NCI-H345 treated with DMSO at 0.1 percent for 48 hours (cell line): ENCODE measurements at regions not wholly inside any gene's neighbourhood (a gene's known extent, or its start where the extent isn't known, plus 50 kb on each side); places are given as distances from the start of the nearest gene placed in this dataset.

Experiments
- DNase-seq: peaks from one replicate; lab custom pipeline; 2025; ENCODE audit not compliant: unreplicated experiment; lab: John Stamatoyannopoulos, UW

- no peak for DNase-seq
Measured at GRCh38 chr9:13990994-13991393, 322.9 kb downstream of the NFIB start.

- no peak for DNase-seq
Measured at GRCh38 chr9:13990331-13990730, 323.6 kb downstream of the NFIB start.

- DNase-seq = no peak
Measured at GRCh38 chr9:13988944-13989343, 325.0 kb downstream of the NFIB start.

GRCh38 chr9:13983607-13984006, 330.3 kb downstream of the NFIB start:
- no peak for DNase-seq

- DNase-seq = no peak
Measured at GRCh38 chr9:13979941-13980318, 334.0 kb downstream of the NFIB start.

- DNase-seq = no peak
Measured at GRCh38 chr9:13975611-13976290, 338.2 kb downstream of the NFIB start.

GRCh38 chr9:13974891-13975290, 339.1 kb downstream of the NFIB start:
- no peak for DNase-seq

GRCh38 chr9:13971966-13972655, 341.8 kb downstream of the NFIB start:
- no peak for DNase-seq

- DNase-seq = no peak
Measured at GRCh38 chr9:13971415-13971814, 342.5 kb downstream of the NFIB start.

- DNase-seq = no peak
Measured at GRCh38 chr9:13970426-13970825, 343.5 kb downstream of the NFIB start.

- DNase-seq = no peak
Measured at GRCh38 chr9:13970018-13970417, 343.9 kb downstream of the NFIB start.

- DNase-seq = no peak
Measured at GRCh38 chr9:13967438-13967837, 346.5 kb downstream of the NFIB start.

GRCh38 chr9:13967011-13967410, 346.9 kb downstream of the NFIB start:
- DNase-seq = no peak

- no peak for DNase-seq
Measured at GRCh38 chr9:13963005-13963653, 350.8 kb downstream of the NFIB start.

- DNase-seq = no peak
Measured at GRCh38 chr9:13962006-13962405, 351.9 kb downstream of the NFIB start.

GRCh38 chr9:13960011-13960765, 353.8 kb downstream of the NFIB start:
- DNase-seq = no peak

GRCh38 chr9:13958672-13959071, 355.3 kb downstream of the NFIB start:
- DNase-seq = no peak

GRCh38 chr9:13957089-13957488, 356.9 kb downstream of the NFIB start:
- no peak for DNase-seq

GRCh38 chr9:13956107-13956506, 357.8 kb downstream of the NFIB start:
- DNase-seq = no peak

GRCh38 chr9:13952906-13953305, 361.0 kb downstream of the NFIB start:
- DNase-seq = no peak

- no peak for DNase-seq
Measured at GRCh38 chr9:13948037-13948436, 365.9 kb downstream of the NFIB start.

GRCh38 chr9:13943176-13943575, 370.8 kb downstream of the NFIB start:
- DNase-seq = no peak
